HG02943 (cell line): ENCODE measurements at regions not wholly inside any gene's neighbourhood (a gene's known extent, or its start where the extent isn't known, plus 50 kb on each side); places are given as distances from the start of the nearest gene placed in this dataset.
"Not testable (repeated sequence)": the region's sequence is repeated elsewhere in the genome, so short reads cannot be mapped to it uniquely, and the experiment has no call there.

Experiments
- ATAC-seq: cut with Tn5 transposase; IDR thresholded peaks from one replicate; pipeline ENCODE4 v1.9.1; 2021; ENCODE audit warnings: mild to moderate bottlenecking, low read depth, moderate library complexity; ENCODE audit not compliant: unreplicated experiment

DNA sequence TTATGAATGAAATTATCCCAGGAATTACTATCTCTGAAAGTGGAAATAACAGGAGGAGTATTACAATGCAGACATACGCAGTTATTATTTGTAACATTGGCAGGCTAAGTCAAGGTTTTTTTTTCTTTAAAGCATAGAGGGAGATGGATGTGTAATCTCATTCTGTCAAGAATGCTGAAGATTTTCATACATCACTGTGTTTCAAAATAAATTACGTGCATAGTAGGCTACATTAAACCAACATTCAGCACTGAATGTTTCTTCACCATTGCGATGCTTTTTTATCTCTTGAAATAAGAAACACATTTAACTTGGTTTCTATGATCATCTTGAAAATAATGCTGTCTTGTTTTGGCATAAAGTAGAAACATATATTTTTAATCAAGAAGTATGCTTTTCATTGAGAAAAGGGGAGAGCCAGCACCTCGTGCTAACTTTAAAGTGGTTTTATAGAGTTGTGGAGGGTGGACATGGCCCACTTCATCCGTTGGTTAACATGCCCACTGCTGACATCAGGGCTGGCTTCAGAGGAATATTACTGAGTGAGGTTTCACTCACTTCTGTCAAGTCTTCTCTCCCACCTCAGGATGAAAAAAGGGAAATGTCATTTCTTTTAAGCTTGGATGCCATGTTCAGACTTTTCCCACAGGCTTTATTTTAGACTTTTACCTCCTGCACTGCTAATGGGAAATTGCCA lies 203.6 kb upstream of the MEF2C start:
- no peak for ATAC-seq

GRCh38 chr5:89083791-89084190 lies 200.8 kb upstream of the MEF2C start:
- ATAC-seq: no peak

DNA sequence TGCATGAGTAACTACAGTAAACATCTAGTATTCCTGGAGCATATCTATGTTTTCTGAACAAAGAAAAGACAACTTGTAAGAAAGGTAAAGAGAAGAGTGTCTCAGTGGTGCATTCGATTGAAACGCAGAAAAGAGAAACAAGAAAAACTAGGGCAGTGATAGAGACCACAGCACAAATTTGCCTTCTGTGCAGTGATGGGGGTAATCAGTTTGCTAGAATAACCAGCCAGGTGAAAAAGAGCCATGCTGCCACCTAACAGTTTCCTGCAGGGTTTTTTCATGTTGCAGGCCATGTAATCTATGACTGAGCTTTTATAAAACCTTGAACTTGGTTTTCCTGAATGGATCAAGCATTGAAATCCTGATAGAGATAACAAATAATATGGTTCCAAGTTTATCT lies 198.4 kb upstream of the MEF2C start:
- ATAC-seq: no peak

GRCh38 chr5:89080467-89081116 lies 197.6 kb upstream of the MEF2C start:
- no peak for ATAC-seq

DNA sequence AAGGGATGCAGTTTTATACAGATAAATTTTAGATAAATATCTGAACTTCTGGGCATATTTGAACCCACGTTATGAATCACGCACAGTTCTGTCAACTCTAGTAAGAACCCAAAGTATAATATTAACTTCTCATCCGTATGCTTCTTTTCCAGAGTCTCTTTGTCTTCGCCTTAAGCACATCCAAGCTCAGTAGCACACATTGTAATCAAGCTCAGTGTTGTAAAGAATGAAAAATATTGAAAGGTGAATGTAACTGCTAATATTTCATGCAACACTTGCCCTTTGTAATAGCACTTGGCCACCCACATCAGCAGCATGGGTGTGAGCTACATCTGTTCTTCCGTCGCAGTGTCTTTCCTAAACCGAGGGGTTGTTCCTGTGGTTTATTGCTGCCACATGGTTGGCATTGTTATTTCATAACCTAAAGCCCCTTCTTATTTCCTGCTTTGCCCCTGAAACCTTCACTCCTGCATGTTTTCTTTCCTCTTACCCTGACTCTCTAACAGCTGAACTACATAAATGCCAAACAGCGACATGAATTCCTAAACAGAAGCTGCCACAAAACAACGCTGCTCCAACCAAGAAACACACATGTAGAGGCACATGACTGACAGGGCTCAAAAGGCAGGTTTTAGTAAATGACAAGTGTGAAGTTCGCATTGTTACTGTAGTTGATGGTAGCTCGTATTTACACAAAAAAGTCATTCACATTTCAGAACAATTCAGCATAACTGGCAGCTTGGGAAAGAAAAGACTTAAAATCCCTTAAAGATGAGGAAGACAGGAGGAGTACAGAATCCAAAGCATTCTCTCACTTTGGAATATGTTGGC lies 190.1 kb upstream of the MEF2C start:
- no peak for ATAC-seq

DNA sequence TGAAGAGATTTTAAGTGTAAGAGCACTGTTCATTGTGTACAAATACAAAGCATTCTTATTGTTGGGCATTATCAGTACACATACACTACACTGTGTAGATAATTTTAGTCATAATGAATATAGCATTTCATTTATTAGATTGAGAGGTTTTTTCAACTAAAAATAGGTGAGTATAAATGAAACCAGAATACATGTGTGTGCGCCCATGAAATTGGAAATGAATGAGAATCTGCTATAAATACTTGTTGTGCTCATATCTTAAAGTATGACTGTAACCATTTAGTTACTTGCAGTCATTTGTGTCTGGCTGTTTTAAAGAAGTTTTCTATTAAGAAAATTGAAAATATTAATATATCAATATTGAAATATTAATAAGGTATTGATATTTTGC lies 189.0 kb upstream of the MEF2C start:
- ATAC-seq: peak; percentile 51

GRCh38 chr5:89071101-89071940 lies 188.3 kb upstream of the MEF2C start:
- ATAC-seq: peak; percentile 88

GRCh38 chr5:89069591-89069990 lies 186.6 kb upstream of the MEF2C start:
- no peak for ATAC-seq

DNA sequence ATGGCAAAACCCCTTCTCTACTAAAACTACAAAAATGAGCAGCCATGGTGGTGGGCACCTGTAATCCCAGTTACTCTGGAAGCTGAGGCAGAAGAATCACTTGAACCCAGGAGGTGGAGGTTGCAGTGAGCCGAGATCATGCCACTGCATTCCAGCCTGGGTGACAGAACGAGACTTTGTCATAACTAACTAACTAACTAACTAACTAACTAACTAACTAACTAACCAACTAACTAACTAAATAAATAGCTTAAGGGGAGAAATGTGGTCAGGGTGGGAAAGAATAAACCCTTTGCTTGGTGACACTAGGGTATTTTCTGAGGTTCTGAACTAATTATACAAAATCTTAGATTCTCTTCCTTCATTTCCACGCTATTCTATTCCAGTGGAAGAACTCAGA lies 184.4 kb upstream of the MEF2C start:
- no peak for ATAC-seq

DNA sequence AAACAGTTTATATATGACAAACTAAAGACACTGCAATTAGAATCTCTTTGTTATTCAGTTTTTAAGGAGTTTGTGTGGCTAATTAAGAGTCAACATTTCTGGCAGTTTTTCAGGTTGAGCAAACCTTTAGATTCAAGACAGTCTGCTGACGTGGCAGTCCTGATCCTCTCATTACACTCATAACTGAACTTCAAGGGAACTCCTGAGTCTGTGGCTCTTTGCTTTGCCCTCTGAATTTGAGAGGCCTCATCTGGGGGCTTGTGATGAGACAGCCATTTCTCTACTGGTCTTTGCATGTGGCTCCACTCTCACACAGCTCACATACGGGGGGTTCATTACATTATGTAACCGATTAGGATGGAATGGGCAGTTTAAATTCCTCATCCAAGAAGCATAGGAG lies 182.9 kb upstream of the MEF2C start:
- ATAC-seq: no peak

- ATAC-seq: no peak
Observed at GRCh38 chr5:89064736-89065135, 181.8 kb upstream of the MEF2C start.

GRCh38 chr5:89064054-89064453 lies 181.1 kb upstream of the MEF2C start:
- ATAC-seq: peak; percentile 88

DNA sequence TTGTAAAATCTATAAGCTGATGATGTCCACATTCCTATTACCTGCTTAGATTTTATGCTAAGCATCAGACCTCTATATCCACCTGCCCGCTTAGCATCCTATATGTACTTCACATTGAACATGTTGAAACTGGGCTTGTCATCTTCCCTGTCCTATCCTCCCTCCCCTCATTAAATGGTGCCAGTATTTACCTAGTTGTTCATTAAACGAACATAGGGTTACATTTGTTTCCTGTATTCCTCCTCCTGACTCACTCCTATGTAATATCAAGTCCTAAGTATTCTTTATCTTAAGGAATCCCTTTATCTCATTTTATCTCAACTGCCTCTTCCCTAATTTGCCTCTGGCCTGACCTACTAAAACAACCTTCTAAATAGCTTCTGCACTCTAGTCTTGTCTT lies 177.8 kb upstream of the MEF2C start:
- no peak for ATAC-seq

DNA sequence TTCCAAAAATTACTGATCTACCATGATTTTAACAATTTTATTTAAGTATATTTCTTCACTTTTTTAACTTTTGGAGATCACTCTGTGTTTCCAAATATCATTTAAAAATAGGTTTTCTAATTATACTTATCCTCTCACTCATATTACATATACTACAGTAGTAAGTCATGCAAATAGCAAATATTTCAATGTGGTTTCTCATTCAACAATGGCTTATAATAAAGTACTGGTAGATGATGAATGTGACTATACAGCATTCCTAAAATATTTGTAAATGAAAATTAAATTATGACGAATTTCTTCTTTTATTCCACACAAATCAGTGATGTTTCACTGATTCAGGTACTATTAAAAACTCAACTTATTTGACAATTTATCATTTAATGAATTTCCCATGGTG lies 176.3 kb upstream of the MEF2C start:
- no peak for ATAC-seq

- ATAC-seq: no peak
Observed at GRCh38 chr5:89055695-89056085, 172.7 kb upstream of the MEF2C start.

DNA sequence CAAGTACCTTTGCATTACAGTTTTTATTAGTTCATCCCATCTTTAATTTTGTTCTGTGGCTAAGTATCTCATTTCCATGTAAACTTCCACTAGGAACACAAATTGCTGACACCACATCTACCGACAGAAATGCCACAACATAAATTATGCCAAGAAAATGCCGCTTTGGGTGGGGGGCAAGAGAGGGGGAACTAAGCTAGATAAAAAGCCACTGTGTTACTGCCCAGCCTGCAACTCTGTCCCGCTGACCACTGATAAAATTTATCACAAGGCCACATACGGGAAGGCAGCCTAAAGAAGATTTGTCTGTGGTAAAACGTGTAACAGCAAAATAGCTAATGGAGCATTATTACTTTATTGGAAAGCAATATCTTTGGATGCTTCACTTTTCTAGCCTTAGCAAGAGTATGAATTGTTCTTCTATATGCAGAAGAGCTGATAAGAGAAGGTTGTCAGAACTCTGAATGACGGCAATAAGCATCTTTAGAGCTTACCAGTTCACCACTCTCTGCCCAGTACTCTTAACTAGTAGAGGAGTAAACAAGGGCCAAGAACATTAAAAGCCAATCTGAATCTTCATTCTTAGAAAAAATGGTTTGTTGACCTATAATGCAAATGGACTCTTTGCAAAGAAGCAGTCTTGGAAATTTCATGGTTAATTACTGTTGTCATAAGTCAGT lies 172.2 kb upstream of the MEF2C start:
- no peak for ATAC-seq

GRCh38 chr5:89053547-89053946 lies 170.6 kb upstream of the MEF2C start:
- no peak for ATAC-seq

DNA sequence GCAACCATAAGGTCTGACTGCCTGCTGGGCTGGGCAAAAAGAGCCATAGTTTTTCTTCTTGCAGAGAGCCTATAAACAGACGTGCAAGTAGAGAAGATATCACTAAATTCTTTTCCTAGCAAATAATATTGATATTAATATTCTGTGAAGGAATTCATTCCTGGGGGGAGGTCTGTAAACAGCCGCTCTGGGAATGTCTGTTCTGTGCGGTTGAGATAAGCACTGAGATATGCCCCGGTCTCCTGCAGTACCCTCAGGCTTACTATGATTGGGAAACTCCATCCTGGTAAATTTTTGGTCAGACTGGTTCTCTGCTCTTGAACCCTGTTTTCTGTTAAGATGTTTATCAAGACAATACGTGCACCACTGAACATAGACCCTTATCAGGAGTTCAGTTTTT lies 167.1 kb upstream of the MEF2C start:
- not testable (repeated sequence) for ATAC-seq

GRCh38 chr5:89047571-89047970 lies 164.6 kb upstream of the MEF2C start:
- ATAC-seq: no peak

- no peak for ATAC-seq
Observed at GRCh38 chr5:89045216-89045615, 162.2 kb upstream of the MEF2C start.
